HG03095 (cell line): ENCODE measurements at regions not wholly inside any gene's neighbourhood (a gene's known extent, or its start where the extent isn't known, plus 50 kb on each side); places are given as distances from the start of the nearest gene placed in this dataset.
"Not testable (repeated sequence)": the region's sequence is repeated elsewhere in the genome, so short reads cannot be mapped to it uniquely, and the experiment has no call there.

Source experiments
- ATAC-seq: cut with Tn5 transposase; IDR thresholded peaks from one replicate; pipeline ENCODE4 v1.9.1; 2021; ENCODE audit warnings: moderate library complexity; ENCODE audit not compliant: unreplicated experiment

- ATAC-seq: no peak
These were observed 346.4 kb upstream of the SLC7A11 start for GRCh38 chr4:138588501-138588900.

- ATAC-seq: no peak
These were observed 337.0 kb upstream of the SLC7A11 start for GRCh38 chr4:138579146-138579545.

DNA sequence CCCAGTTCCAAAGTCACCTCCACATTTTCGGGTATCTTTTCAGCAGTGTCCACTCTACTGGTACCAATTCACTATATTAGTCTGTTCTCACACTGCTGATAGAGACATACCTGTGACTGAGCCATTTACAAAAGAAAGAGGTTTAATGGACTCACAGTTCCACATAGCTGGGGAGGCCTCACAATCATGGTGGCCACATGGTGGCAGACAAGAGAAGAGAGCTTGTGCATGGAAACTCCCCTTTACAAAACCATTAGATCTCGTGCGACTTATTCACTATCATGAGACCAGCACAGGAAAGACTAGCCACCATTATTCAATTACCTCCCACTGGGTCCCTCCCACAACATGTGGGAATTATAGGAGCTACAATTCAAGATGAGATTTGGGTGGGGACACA lies 335.7 kb upstream of the SLC7A11 start:
- not testable (repeated sequence) for ATAC-seq

GRCh38 chr4:138577145-138577544 lies 335.0 kb upstream of the SLC7A11 start:
- no peak for ATAC-seq

- ATAC-seq: no peak
These were observed 334.5 kb upstream of the SLC7A11 start for GRCh38 chr4:138576684-138577083.

DNA sequence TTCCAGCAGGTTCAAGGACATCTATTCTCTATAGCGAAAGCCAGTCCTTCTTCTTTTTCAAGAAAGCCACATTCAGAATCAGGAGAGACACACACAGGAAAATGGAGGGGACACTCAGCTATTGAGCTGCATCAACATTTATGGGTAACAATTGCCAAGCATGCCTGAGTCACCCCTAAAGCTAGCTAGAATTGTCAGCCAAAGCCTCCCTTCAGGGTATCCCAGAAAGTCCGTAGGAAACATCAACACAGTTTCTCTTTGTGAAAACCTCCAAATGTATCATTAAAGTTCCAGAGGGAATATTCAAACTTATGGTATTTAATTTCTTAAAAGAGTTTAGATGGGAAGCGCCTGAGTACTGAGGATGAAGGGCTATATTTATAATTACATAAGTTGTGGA lies 331.1 kb upstream of the SLC7A11 start:
- ATAC-seq: no peak

DNA sequence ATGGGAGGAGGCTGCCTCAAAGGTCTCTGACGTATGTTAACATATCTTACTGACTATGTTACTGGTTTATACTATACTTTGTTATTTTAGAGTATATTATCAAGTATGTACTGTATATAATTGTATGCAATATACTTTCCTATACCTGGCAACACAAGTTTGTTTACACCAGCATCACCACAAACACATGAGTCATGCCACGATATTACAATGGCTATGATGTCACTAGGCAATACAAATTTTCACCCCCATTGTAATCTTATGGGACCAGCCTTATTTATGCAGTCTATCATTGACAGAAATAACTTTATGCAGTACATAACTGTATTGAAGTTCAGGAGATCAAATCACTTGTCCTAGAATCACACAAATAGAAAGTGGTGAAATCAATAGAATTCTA lies 329.9 kb upstream of the SLC7A11 start:
- ATAC-seq: no peak

DNA sequence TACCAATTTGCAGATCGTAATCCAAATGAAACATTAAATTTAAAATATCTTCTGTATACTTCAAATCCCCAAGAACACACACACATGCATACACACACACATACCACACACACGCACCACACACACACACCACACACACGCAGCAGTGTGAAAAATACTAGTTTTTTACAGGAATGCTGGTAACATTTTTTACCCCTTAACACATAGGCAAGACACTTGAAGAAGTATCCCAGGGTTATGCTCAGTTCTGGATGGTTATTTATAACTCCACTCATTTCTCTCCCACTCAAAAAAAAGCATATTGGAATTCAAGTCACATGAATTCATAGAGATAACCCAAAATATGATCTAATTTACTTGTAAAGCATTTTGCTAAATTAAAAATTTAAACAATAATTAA lies 325.5 kb upstream of the SLC7A11 start:
- no peak for ATAC-seq

DNA sequence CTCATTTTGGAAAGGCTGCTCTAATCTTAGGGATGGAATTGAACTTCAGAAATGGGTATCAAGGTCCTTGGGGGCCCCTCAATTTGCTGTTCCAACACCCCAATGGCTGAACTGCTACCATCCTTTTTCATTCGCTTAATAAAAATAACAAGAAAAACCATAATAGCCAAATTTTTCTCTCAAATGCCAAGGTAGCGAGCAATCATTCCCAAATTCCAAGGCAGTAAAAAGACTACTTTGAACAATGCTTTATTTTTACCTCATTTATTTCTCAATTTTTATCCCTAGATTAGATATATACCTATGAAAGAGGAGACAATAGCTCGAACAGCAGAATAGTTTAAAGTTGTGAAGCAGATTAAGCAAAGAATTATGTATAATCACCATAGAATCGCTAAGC lies 323.4 kb upstream of the SLC7A11 start:
- no peak for ATAC-seq

DNA sequence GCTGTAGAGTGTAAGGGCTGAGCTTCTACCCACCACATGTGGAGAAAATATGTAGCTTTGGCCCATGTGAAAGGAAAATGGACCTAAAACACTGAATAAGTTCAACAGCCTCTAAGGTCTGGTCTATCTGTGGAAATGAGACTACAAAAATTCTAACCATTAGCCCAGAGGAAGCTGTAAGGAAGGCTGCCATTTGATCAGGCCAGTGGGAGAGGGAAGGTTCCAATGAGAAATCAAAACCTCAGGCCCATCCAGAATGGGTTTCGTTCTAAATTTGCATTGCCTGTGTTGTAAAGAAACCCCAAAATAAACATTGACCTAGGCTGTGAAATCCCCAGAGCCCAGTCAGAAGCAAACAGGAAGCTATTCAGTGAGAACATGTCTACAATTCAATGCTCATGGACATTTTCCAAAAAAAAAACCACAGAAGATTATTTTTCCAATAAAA lies 320.4 kb upstream of the SLC7A11 start:
- peak; percentile 66 for ATAC-seq

DNA sequence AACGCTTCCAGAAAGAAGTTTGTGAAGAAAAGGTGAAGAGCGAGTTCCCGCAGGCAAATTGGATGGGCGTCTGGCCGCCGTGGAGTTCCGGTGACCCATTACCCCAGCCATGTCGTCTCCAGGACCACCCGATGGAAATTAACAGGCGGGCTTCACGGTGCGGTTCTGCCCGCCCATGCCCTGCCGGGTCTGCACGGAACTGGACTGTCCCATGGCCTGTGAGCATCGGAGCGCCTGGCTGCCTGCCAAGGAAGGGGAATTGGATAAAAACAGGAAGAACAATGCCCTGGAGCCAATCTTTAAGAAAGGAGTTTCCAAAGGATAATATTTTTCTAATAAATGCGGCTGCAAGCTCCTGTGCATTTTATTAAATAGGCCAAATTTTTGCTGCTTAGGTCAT lies 319.8 kb upstream of the SLC7A11 start:
- ATAC-seq: no peak

- no peak for ATAC-seq
These were observed 319.2 kb upstream of the SLC7A11 start for GRCh38 chr4:138561276-138561880.

GRCh38 chr4:138560448-138560847 lies 318.3 kb upstream of the SLC7A11 start:
- no peak for ATAC-seq

DNA sequence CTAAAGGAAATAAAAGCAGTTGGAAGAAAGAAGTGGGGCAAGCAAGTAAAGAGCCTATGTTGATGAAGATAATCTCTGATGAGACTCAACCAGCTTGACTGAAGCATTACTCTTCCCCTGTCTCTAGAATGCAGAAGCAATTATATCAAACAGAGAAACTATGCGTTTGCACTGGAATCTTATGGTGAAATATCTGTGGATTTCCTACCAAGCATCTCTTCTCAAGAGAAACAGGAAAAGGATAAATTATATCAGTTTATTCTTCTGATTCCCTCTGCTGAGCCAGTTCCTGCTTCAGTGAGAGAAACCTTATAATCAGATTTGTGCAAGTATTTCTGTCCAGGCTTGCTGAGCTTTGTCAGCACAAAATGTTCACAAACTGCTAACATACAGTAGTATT lies 316.7 kb upstream of the SLC7A11 start:
- ATAC-seq: no peak

- ATAC-seq: peak; percentile 73
These were observed 313.4 kb upstream of the SLC7A11 start for GRCh38 chr4:138555584-138555983.

DNA sequence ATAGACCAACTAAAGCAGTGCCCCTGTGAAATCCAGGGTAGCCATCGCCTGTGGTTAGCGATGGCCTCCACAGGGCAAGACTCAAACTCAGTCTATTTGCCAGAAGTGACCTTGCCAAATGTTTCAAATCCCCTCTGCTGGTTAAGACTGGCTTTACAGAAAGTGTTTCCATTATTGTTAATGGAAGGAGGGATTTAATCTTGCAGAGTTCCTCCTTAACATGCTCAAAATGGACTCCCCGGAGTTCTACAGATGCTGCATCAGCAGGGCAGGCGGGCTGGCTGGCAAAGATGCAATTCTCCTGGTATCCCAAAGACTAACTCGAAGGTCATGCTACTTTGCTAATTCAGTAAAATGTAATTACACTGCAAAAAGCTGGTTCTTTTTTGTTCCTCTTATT lies 313.0 kb upstream of the SLC7A11 start:
- no peak for ATAC-seq

GRCh38 chr4:138553001-138553845 lies 311.1 kb upstream of the SLC7A11 start:
- ATAC-seq: no peak

GRCh38 chr4:138542191-138542776 lies 300.1 kb upstream of the SLC7A11 start:
- no peak for ATAC-seq

DNA sequence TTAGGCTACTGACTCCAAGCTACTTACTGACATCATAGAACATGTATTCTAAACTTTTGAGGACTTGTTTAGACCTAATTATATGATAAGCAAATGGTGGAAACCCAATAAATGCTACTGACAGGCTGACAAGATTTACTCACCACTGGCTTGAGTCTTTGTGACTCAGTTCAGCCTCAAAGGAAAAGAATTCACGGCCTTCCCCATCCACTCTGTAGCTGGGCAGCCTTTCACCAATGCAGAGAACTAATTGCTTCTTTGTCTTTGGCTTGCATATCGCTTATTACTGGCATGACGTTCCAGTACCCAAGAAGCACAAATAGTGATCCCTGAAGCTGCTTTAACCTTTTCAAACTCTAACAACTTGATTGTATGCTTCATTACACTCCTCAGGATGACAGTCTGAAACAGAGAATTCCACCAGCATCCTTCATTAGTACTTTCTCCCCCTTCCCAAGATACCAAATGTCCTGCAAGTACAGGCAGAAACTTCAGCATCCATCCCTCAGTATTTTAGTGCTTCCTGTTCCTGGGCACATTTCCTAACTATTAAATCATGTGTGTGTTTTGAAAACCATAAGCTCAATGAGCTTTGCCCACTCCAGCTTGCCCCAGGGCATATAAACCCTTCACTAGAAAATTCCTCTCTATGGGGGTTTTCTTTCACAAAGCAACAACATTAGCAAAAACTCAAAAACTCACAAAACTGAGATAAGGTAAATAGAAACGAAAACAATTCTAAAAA lies 298.1 kb upstream of the SLC7A11 start:
- ATAC-seq: no peak

GRCh38 chr4:138538743-138539142 lies 296.6 kb upstream of the SLC7A11 start:
- no peak for ATAC-seq

DNA sequence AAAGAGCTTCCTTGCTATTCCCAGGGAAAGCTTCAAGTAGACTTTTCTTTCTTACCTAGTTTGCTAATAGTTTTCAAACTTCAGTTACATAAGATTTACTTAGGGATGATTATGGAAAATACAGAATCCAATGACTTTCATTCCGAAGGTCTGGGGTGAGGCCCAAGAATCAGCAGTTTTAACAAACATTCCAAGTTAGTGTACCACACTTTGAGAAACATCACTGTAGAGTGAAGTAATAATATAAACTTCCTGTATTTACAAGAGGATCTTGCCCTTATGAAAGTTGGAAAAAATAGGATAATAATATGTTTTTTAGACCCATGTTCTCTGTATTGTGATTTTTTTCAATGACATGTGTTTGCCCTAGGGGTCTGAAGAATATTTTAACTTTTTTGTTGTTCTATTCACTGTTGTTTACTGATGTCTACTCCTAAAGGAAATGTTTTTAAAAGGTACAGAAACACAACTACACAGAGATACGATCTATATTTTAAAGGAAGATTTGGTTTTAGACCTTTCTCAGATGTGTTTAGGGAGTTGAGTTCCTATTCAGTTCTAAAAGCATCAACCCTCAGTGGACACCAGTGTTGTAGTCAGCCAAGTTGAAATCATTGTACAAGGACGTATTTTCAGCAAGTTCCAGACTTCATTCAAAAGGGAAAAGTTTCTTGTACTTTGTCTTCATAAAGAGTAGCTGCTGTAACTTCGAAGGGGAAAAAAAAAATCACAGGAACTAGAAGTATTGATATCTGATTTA lies 295.8 kb upstream of the SLC7A11 start:
- ATAC-seq: no peak
